CD4-positive, alpha-beta T cell (primary cell): ENCODE measurements at regions not wholly inside any gene's neighbourhood (a gene's known extent, or its start where the extent isn't known, plus 50 kb on each side); places are given as distances from the start of the nearest gene placed in this dataset.

Experiments
- ATAC-seq: fragments of 200-7000 bp; cut with Tn5 transposase; one replicate; pipeline ENCODE4 v1.10.0; 2022; ENCODE audit warnings: mild to moderate bottlenecking; ENCODE audit not compliant: poor library complexity
- CTCF ChIA-PET: fragments of 350-600 bp; sonication (Branson Sonifier 250); formaldehyde crosslinking; loops from one replicate; lab custom pipeline; 2021; ENCODE audit warnings: antibody characterized with exemption, inconsistent platforms; lab: Charles Lee
- POLR2A ChIA-PET: fragments of 350-600 bp; sonication (Branson Sonifier 250); formaldehyde crosslinking; loops from one replicate; lab custom pipeline; 2021; ENCODE audit warnings: antibody characterized with exemption, inconsistent platforms; lab: Charles Lee
- DNase-seq, 14 experiments: peaks; one replicate each; pipeline ENCODE4 v3.0.0-alpha.2; 2013 to 2020; ENCODE audit warnings: mixed read lengths in 2 of 14
- H3K27ac ChIP-seq, 2 donors: one replicate each; pipeline versions ENCODE4 v1.5.1 to v1.7.0; 2013; ENCODE audit warnings: low read length in 2 of 2, low read depth in 1 of 2, mild to moderate bottlenecking in 1 of 2
- H3K27me3 ChIP-seq, 2 experiments: 1 replicate in 1 of 2; 2 replicates in 1 of 2; pipeline versions ENCODE4 v1.6.1 to v1.7.0; 2013; ENCODE audit warnings: low read length in 2 of 2, control low read depth in 1 of 2, mild to moderate bottlenecking in 1 of 2, moderate library complexity in 1 of 2; ENCODE audit not compliant: insufficient read depth in 2 of 2, control insufficient read depth in 1 of 2
- H3K36me3 ChIP-seq: one replicate; pipeline ENCODE4 v1.6.1; 2013; ENCODE audit warnings: low read length, control low read depth; ENCODE audit not compliant: insufficient read depth
- H3K4me1 ChIP-seq: one replicate; pipeline ENCODE4 v1.6.1; 2013; ENCODE audit warnings: low read length, control low read depth; ENCODE audit not compliant: insufficient read depth
- H3K4me3 ChIP-seq: one replicate; pipeline ENCODE4 v1.5.1; 2013; ENCODE audit warnings: mild to moderate bottlenecking, low read length, moderate library complexity
- H3K9me3 ChIP-seq, 2 experiments: 1 replicate in 1 of 2; 2 replicates in 1 of 2; pipeline versions ENCODE4 v1.6.1 to v1.7.0; 2013; ENCODE audit warnings: low read length in 2 of 2, mild to moderate bottlenecking in 2 of 2, control low read depth in 1 of 2, moderate library complexity in 1 of 2; ENCODE audit not compliant: control insufficient read depth in 1 of 2, insufficient read depth in 1 of 2
- H3K27ac Mint-ChIP-seq: one replicate; pipeline ENCODE4 v1.8.0; 2020; ENCODE audit warnings: mixed read lengths
- H3K27me3 Mint-ChIP-seq: one replicate; pipeline ENCODE4 v1.8.0; 2021; ENCODE audit warnings: mixed read lengths
- H3K36me3 Mint-ChIP-seq: one replicate; pipeline ENCODE4 v1.8.0; 2021; ENCODE audit warnings: low read depth, mixed read lengths
- H3K4me1 Mint-ChIP-seq: one replicate; pipeline ENCODE4 v1.8.0; 2021; ENCODE audit warnings: low read depth, mixed read lengths
- H3K4me3 Mint-ChIP-seq: one replicate; pipeline ENCODE4 v1.8.0; 2020; ENCODE audit warnings: mild to moderate bottlenecking, mixed read lengths
- H3K9me3 Mint-ChIP-seq: one replicate; pipeline ENCODE4 v1.8.0; 2020; ENCODE audit warnings: mixed read lengths
- intact Hi-C, 2 experiments: fragments of 100-400 bp; cut with DNase I in 1 of 2; cut with micrococcal nuclease in 1 of 2; formaldehyde crosslinking; loops; one replicate each; pipeline versions ENCODE4 v1.15.1 to v1.9.0; 2023 to 2025; cut with DNase I, micrococcal nuclease
- TF ChIP-seq, protein P1 (sequence below): fragments of 200-600 bp; IDR thresholded peaks from one replicate; pipeline ENCODE4 v1.8.0; 2022; ENCODE audit warnings: antibody characterized with exemption, mild to moderate bottlenecking

DNA sequence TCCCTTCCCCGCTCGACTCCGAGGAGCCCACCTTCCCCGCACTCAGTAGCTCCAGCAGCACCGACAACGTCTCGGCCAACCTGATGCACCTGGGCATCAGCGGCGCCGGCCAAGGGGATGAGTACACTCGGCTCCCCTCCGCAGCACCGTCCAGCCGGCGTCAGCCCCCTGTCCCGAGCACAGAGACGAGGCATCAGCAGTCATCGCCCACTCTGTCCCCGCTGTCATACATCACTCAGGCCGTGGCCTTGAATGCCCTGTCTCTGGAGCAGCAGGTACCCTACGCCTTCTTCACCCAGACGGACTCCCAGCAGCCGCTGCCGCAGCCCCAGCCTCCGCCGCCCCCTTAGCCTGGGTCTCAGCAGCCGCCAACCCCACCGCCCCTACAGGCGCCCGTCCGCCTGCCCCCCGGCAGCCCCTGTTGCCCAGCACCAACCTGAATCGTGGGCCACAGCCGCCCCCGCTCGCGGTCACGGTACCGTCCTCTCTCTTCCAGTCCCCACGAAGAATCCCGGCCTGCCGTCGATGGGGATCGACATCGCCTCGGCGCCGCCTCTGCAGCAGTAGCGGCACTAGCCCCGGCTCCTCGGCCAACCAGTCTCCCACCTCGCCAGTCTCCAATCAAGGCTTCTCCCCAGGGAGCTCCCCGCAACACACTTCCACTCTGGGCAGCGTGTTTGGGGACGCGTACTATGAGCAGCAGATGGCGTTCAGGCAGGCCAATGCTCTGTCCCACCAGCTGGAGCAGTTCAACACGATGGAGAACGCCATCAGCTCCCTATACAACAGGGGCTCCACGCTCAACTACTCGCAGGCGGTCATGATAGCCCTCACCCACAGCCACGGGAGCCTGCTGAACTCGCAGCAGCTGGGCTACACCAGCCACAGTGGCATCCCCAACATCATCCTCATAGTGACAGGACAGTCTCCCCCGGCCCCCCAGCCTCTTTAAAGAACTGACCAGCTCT is 1195.9 kb upstream of the CHAC2 start:
- intact Hi-C loops, result no loop called here
- no peaks in the 10 kb centered on the region for H3K27me3 ChIP-seq
- H3K9me3 ChIP-seq, result peaks cover 4 to 31% of the 10 kb centered on the region in 2 experiments
- TF ChIP-seq, protein P1, sequence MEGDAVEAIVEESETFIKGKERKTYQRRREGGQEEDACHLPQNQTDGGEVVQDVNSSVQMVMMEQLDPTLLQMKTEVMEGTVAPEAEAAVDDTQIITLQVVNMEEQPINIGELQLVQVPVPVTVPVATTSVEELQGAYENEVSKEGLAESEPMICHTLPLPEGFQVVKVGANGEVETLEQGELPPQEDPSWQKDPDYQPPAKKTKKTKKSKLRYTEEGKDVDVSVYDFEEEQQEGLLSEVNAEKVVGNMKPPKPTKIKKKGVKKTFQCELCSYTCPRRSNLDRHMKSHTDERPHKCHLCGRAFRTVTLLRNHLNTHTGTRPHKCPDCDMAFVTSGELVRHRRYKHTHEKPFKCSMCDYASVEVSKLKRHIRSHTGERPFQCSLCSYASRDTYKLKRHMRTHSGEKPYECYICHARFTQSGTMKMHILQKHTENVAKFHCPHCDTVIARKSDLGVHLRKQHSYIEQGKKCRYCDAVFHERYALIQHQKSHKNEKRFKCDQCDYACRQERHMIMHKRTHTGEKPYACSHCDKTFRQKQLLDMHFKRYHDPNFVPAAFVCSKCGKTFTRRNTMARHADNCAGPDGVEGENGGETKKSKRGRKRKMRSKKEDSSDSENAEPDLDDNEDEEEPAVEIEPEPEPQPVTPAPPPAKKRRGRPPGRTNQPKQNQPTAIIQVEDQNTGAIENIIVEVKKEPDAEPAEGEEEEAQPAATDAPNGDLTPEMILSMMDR, result no peak
- no peak overlapping the region for H3K4me3 ChIP-seq
- H3K4me1 ChIP-seq, result no peaks in the 10 kb centered on the region
- H3K27ac Mint-ChIP-seq, result no peak overlapping the region
- H3K36me3 Mint-ChIP-seq, result no peaks in the 10 kb centered on the region
- ATAC-seq, result no peak
- H3K9me3 Mint-ChIP-seq, result peaks cover 26% of the 10 kb centered on the region
- H3K36me3 ChIP-seq, result no peaks in the 10 kb centered on the region
- H3K27me3 Mint-ChIP-seq, result no peaks in the 10 kb centered on the region
- ChIA-PET CTCF (no interaction called here), POLR2A (no interaction called here)
- no peak overlapping the region for H3K27ac ChIP-seq
- DNase-seq, result peak in 1 of 14 experiments; percentile 8
- H3K4me3 Mint-ChIP-seq, result no peak overlapping the region
- no peaks in the 10 kb centered on the region for H3K4me1 Mint-ChIP-seq

DNA sequence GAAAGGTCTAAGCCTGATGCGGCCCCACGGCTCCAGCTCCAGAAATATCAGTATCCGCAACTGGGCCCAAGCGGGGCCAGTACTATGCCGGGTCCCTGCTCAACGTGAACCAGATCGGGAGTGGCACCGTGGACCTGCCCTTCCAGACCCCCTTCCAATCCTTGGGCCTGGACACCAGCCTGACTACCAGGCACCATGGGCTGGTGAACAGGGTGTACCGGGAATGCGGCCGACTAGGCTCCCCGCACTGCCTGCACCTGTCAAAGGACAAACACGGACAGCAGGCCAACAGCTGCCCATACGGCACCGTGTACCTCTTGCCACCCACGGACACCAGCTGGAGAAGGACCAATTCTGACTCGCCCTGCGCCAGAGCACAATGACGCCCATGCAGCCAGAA is 1196.9 kb upstream of the CHAC2 start:
- Histone ChIP-seq H3K36me3 (no peaks in the 10 kb centered on the region), H3K4me1 (no peaks in the 10 kb centered on the region), H3K27me3 (no peaks in the 10 kb centered on the region), H3K9me3 (peaks cover 4 to 31% of the 10 kb centered on the region in 2 experiments), H3K27ac (no peak overlapping the region), H3K4me3 (no peak overlapping the region)
- peaks cover 31% of the 10 kb centered on the region for H3K9me3 Mint-ChIP-seq
- H3K4me3 Mint-ChIP-seq, result no peak overlapping the region
- DNase-seq (no peak), ATAC-seq (no peak)
- H3K27ac Mint-ChIP-seq, result no peak overlapping the region
- H3K36me3 Mint-ChIP-seq, result no peaks in the 10 kb centered on the region
- ChIA-PET POLR2A (no interaction called here), CTCF (no interaction called here)
- TF ChIP-seq, protein P1, result no peak
- H3K4me1 Mint-ChIP-seq, result no peaks in the 10 kb centered on the region
- H3K27me3 Mint-ChIP-seq, result no peaks in the 10 kb centered on the region
- intact Hi-C loops, result no loop called here

DNA sequence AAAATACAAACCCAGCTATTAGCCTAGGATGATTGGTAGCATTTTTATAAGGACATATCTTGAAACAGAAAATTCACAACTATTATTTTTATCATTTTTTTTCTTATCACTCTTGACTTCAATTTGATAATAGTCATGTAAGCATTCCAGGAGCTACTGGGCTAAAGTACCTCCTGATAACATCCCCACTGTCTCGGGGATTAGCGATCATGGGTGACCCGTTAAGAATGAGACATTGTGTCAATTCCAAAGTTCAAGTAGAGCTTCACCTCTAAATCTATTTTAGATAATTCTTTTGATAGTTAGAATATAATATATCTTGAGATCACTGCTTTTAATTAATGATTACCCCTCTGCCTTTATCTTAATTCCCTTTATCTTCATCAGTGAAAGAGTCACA is 1204.5 kb upstream of the CHAC2 start:
- no peak for ATAC-seq

More for the DNA sequence above, 1204.5 kb upstream of the CHAC2 start:
- Mint-ChIP-seq H3K4me1 (no peaks in the 10 kb centered on the region), H3K27me3 (no peaks in the 10 kb centered on the region), H3K27ac (no peak overlapping the region), H3K9me3 (peaks cover 20% of the 10 kb centered on the region), H3K4me3 (no peak overlapping the region), H3K36me3 (no peaks in the 10 kb centered on the region)
- intact Hi-C loops, result no loop called here
- H3K27ac ChIP-seq, result no peak overlapping the region
- ChIA-PET CTCF (no interaction called here), POLR2A (no interaction called here)
- no peak overlapping the region for H3K4me3 ChIP-seq
- DNase-seq, result no peak
- H3K27me3 ChIP-seq, result no peaks in the 10 kb centered on the region
- TF ChIP-seq, protein P1, result no peak
- peaks cover 0 to 3% of the 10 kb centered on the region in 2 experiments for H3K9me3 ChIP-seq
- H3K4me1 ChIP-seq, result no peaks in the 10 kb centered on the region
- no peaks in the 10 kb centered on the region for H3K36me3 ChIP-seq
